Tibial nerve (tissue), 4 donors: ENCODE measurements at regions not wholly inside any gene's neighbourhood (a gene's known extent, or its start where the extent isn't known, plus 50 kb on each side); places are given as distances from the start of the nearest gene placed in this dataset.

Source experiments
- DNase-seq, 2 donors: peaks; one replicate each; pipeline ENCODE4 v3.0.0-alpha.2; 2019; ENCODE audit warnings: low spot score in 2 of 2
- H3K27ac ChIP-seq, 4 donors: fragments of 200-600 bp; sonication (generic) in 3 of 4; one replicate each; pipeline ENCODE4 v1.5.1; 2017 to 2019; ENCODE audit warnings: mild to moderate bottlenecking in 1 of 4
- H3K27me3 ChIP-seq, 2 donors: fragments of 200-600 bp; sonication (generic) in 1 of 2; one replicate each; pipeline versions ENCODE4 v1.5.1 to v1.6.0; 2017 to 2019
- H3K36me3 ChIP-seq, 3 donors: fragments of 200-600 bp; sonication (generic); one replicate each; pipeline ENCODE4 v1.5.1; 2018 to 2019
- H3K4me1 ChIP-seq, 4 donors: fragments of 200-600 bp; sonication (generic) in 3 of 4; one replicate each; pipeline ENCODE4 v1.5.1; 2017 to 2019
- H3K4me3 ChIP-seq, 4 donors: fragments of 200-600 bp; sonication (generic) in 3 of 4; one replicate each; pipeline ENCODE4 v1.5.1; 2017 to 2019; ENCODE audit warnings: mild to moderate bottlenecking in 1 of 4, moderate library complexity in 1 of 4
- H3K9me3 ChIP-seq, 4 donors: fragments of 200-600 bp; sonication (generic) in 3 of 4; one replicate each; pipeline ENCODE4 v1.5.1; 2017 to 2019
- EP300 ChIP-seq, 2 donors: sonication (generic); formaldehyde crosslinking; IDR thresholded peaks; one replicate each; pipeline ENCODE4 v1.6.1; 2017; ENCODE audit warnings: antibody characterized with exemption in 2 of 2, mild to moderate bottlenecking in 1 of 2
- POLR2A ChIP-seq, 2 donors: fragments of 450-650 bp; IDR thresholded peaks; one replicate each; pipeline ENCODE4 v1.6.1; 2017; ENCODE audit warnings: antibody characterized with exemption in 2 of 2, mild to moderate bottlenecking in 2 of 2, moderate library complexity in 2 of 2
- WGBS, 2 donors: methylation state at CpG; one replicate each; pipeline ENCODE4 v1.1.5; 2018; 5-methylcytosine and 5-hydroxymethylcytosine counted together
- TF ChIP-seq, protein P1 (sequence below), 5 experiments: fragments of 200-600 bp in 3 of 5; fragments of 450-650 bp in 2 of 5; sonication (generic) in 3 of 5; IDR thresholded peaks; one replicate each; pipeline ENCODE4 v1.5.1; 2016 to 2019; ENCODE audit warnings: antibody characterized with exemption in 5 of 5, mild to moderate bottlenecking in 3 of 5, moderate library complexity in 2 of 5

GRCh38 chr2:81467096-81467495 is 1162.5 kb upstream of the LRRTM1 start:
- Histone ChIP-seq H3K27me3 (no peaks in the 10 kb centered on the region), H3K36me3 (no peaks in the 10 kb centered on the region), H3K9me3 (peaks cover 0 to 7% (median 0%) of the 10 kb centered on the region in 4 donors), H3K27ac (no peak overlapping the region), H3K4me1 (no peaks in the 10 kb centered on the region), H3K4me3 (no peak overlapping the region)
- 96 to 97% methylated on average over 23 to 24 of the region's 29 CpGs for WGBS, 2 donors
- no peak for DNase-seq
- no peak for TF ChIP-seq POLR2A (IDR thresholded peaks at IDR 0.05)
- TF ChIP-seq EP300 (IDR thresholded peaks at IDR 0.05): no peak
- TF ChIP-seq, protein P1, sequence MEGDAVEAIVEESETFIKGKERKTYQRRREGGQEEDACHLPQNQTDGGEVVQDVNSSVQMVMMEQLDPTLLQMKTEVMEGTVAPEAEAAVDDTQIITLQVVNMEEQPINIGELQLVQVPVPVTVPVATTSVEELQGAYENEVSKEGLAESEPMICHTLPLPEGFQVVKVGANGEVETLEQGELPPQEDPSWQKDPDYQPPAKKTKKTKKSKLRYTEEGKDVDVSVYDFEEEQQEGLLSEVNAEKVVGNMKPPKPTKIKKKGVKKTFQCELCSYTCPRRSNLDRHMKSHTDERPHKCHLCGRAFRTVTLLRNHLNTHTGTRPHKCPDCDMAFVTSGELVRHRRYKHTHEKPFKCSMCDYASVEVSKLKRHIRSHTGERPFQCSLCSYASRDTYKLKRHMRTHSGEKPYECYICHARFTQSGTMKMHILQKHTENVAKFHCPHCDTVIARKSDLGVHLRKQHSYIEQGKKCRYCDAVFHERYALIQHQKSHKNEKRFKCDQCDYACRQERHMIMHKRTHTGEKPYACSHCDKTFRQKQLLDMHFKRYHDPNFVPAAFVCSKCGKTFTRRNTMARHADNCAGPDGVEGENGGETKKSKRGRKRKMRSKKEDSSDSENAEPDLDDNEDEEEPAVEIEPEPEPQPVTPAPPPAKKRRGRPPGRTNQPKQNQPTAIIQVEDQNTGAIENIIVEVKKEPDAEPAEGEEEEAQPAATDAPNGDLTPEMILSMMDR (IDR thresholded peaks at IDR 0.05): no peak

- no peak overlapping the region for H3K27ac ChIP-seq
- TF ChIP-seq, protein P1 (IDR thresholded peaks at IDR 0.05): no peak
- no peak overlapping the region for H3K4me3 ChIP-seq
- no peak for DNase-seq
- H3K4me1 ChIP-seq: no peaks in the 10 kb centered on the region
- WGBS, 2 donors: 77 to 84% methylated on average over 2 of the region's 2 CpGs
- no peaks in the 10 kb centered on the region for H3K27me3 ChIP-seq
- peaks cover 0 to 7% (median 0%) of the 10 kb centered on the region in 4 donors for H3K9me3 ChIP-seq
- no peaks in the 10 kb centered on the region for H3K36me3 ChIP-seq
Measured at GRCh38 chr2:81462420-81462819, 1157.9 kb upstream of the LRRTM1 start.

GRCh38 chr2:81445176-81445575 is 1140.6 kb upstream of the LRRTM1 start:
- H3K27me3 ChIP-seq: no peaks in the 10 kb centered on the region
- H3K4me1 ChIP-seq: no peaks in the 10 kb centered on the region
- DNase-seq: no peak
- H3K27ac ChIP-seq: no peak overlapping the region
- TF ChIP-seq POLR2A (IDR thresholded peaks at IDR 0.05) (no peak), EP300 (IDR thresholded peaks at IDR 0.05) (no peak)
- TF ChIP-seq, protein P1 (IDR thresholded peaks at IDR 0.05): no peak
- WGBS, 2 donors: 71 to 77% methylated on average over 1 of the region's 1 CpG
- H3K36me3 ChIP-seq: no peaks in the 10 kb centered on the region
- H3K9me3 ChIP-seq: no peaks in the 10 kb centered on the region
- H3K4me3 ChIP-seq: no peak overlapping the region

GRCh38 chr2:81437456-81438000 is 1133.0 kb upstream of the LRRTM1 start:
- TF ChIP-seq, protein P1 (IDR thresholded peaks at IDR 0.05): no peak
- TF ChIP-seq POLR2A (IDR thresholded peaks at IDR 0.05) (no peak), EP300 (IDR thresholded peaks at IDR 0.05) (no peak)
- no peak overlapping the region for H3K4me3 ChIP-seq
- no peak for DNase-seq

GRCh38 chr2:81436256-81436655 is 1131.7 kb upstream of the LRRTM1 start:
- Histone ChIP-seq H3K4me1 (no peaks in the 10 kb centered on the region), H3K9me3 (no peaks in the 10 kb centered on the region), H3K36me3 (no peaks in the 10 kb centered on the region), H3K4me3 (no peak overlapping the region), H3K27me3 (no peaks in the 10 kb centered on the region), H3K27ac (no peak overlapping the region)
- DNase-seq: no peak
- WGBS, 2 donors: 36 to 40% methylated on average over 6 of the region's 6 CpGs
- no peak for TF ChIP-seq EP300 (IDR thresholded peaks at IDR 0.05)
- TF ChIP-seq POLR2A (IDR thresholded peaks at IDR 0.05): no peak
- TF ChIP-seq, protein P1 (IDR thresholded peaks at IDR 0.05): no peak

More at GRCh38 chr2:81437456-81438000, 1133.0 kb upstream of the LRRTM1 start:
- H3K36me3 ChIP-seq: no peaks in the 10 kb centered on the region
- H3K27me3 ChIP-seq: no peaks in the 10 kb centered on the region
- WGBS, 2 donors: 83 to 86% methylated on average over 4 of the region's 4 CpGs
- no peaks in the 10 kb centered on the region for H3K4me1 ChIP-seq
- H3K9me3 ChIP-seq: no peaks in the 10 kb centered on the region
- no peak overlapping the region for H3K27ac ChIP-seq
